Fibroblast of skin of left biceps (primary cell): ENCODE measurements at regions not wholly inside any gene's neighbourhood (a gene's known extent, or its start where the extent isn't known, plus 50 kb on each side); places are given as distances from the start of the nearest gene placed in this dataset.
A peak's percentile ranks its signal among the peaks of the same experiment; 100 is the strongest.

Experiments used
- DNase-seq, 2 experiments: peaks; one replicate each; pipeline ENCODE4 v3.0.0-alpha.2; 2013; ENCODE audit warnings: low read depth in 2 of 2

- no peak for DNase-seq
Measured at GRCh38 chr11:12315024-12315423, 62.3 kb upstream of the PARVA start.

- DNase-seq, result no peak
Measured at GRCh38 chr11:12316432-12316831, 60.9 kb upstream of the PARVA start.

- peak; percentile 74 to 75 for DNase-seq
Measured at GRCh38 chr11:12318791-12319438, 58.5 kb upstream of the PARVA start.

DNA sequence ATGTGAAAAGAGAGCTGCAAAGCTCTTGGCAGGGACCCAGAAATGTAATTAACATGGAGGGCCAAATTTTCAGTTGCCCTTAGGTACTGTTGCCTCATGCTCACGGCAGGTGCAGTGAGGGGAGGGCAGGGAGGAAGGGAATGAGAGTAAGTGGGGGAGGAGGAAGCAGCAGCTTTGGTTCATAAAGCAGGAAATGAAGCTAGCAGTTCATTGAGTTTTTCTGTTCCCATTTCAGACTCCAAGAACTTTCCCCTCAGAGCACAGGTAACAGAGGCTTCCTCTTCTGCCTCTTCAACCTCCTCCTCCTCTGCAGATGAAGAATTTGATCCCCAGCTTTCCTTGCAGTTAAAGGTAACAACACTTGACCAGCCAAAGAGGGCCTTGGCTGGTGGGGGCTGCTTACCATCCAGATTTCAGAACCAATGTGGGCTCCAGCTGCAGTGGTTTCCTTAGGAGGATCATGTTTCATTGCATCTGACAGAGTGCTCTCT is 57.9 kb upstream of the PARVA start:
- no peak for DNase-seq

DNA sequence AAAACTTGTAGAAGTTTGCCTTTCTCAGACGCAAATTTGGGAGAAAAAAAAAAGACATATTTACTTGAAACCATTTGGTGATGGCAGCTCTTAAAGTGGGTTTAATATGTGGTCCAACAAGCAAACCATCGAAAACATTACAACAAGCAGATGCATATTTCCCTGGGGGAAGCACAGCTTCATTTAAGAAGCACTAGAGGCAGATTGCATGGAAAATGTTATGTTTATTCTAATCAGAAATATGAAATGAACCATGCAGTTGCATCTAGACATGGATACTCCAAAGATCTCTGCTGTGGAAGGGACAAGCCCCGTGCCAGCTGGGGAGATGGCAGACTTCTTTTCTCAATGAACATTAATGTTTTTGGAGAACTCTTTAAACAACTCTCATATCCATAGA is 57.4 kb upstream of the PARVA start:
- no peak for DNase-seq

GRCh38 chr11:12321217-12321937 is 56.0 kb upstream of the PARVA start:
- DNase-seq, result no peak

- DNase-seq, result no peak
Measured at GRCh38 chr11:12324585-12324984, 52.8 kb upstream of the PARVA start.
